Inflammatory macrophage (primary cell): ENCODE measurements at regions not wholly inside any gene's neighbourhood (a gene's known extent, or its start where the extent isn't known, plus 50 kb on each side); places are given as distances from the start of the nearest gene placed in this dataset.
"Not testable (repeated sequence)": the region's sequence is repeated elsewhere in the genome, so short reads cannot be mapped to it uniquely, and the experiment has no call there.

Experiments used
- DNase-seq, 2 donors: peaks; one replicate each; pipeline ENCODE4 v3.0.0-alpha.2; 2020 to 2022

GRCh38 chr9:96062031-96062430 is 186.5 kb downstream of the ERCC6L2 start:
- DNase-seq, result peak; percentile 78 to 91

- DNase-seq, result peak; percentile 82 to 90
These were observed 185.9 kb downstream of the ERCC6L2 start for GRCh38 chr9:96061293-96061987.

GRCh38 chr9:96058218-96058617 is 182.7 kb downstream of the ERCC6L2 start:
- no peak for DNase-seq

- DNase-seq, result no peak
These were observed 181.7 kb downstream of the ERCC6L2 start for GRCh38 chr9:96057155-96057554.

- DNase-seq, result no peak
These were observed 180.7 kb downstream of the ERCC6L2 start for GRCh38 chr9:96056226-96056625.

GRCh38 chr9:96054248-96054647 is 178.8 kb downstream of the ERCC6L2 start:
- not testable (repeated sequence) for DNase-seq

GRCh38 chr9:96052686-96053085 is 177.2 kb downstream of the ERCC6L2 start:
- DNase-seq, result no peak

GRCh38 chr9:96051423-96051822 is 175.9 kb downstream of the ERCC6L2 start:
- DNase-seq, result peak; percentile 14 to 33

- no peak for DNase-seq
These were observed 175.3 kb downstream of the ERCC6L2 start for GRCh38 chr9:96050861-96051155.

GRCh38 chr9:96050048-96050860 is 174.8 kb downstream of the ERCC6L2 start:
- DNase-seq, result no peak

- no peak for DNase-seq
These were observed 173.7 kb downstream of the ERCC6L2 start for GRCh38 chr9:96048956-96049831.

GRCh38 chr9:96048104-96048955 is 172.8 kb downstream of the ERCC6L2 start:
- no peak for DNase-seq

GRCh38 chr9:96047741-96048103 is 172.2 kb downstream of the ERCC6L2 start:
- DNase-seq, result no peak

- DNase-seq, result no peak
These were observed 171.7 kb downstream of the ERCC6L2 start for GRCh38 chr9:96047116-96047639.

- DNase-seq, result no peak
These were observed 170.3 kb downstream of the ERCC6L2 start for GRCh38 chr9:96045811-96046210.

- no peak for DNase-seq
These were observed 168.9 kb downstream of the ERCC6L2 start for GRCh38 chr9:96044401-96044800.

- DNase-seq, result no peak
These were observed 165.3 kb downstream of the ERCC6L2 start for GRCh38 chr9:96040591-96041461.

- DNase-seq, result no peak
These were observed 163.4 kb downstream of the ERCC6L2 start for GRCh38 chr9:96038914-96039313.

GRCh38 chr9:96038271-96038670 is 162.8 kb downstream of the ERCC6L2 start:
- no peak for DNase-seq

GRCh38 chr9:96034553-96035122 is 159.1 kb downstream of the ERCC6L2 start:
- no peak for DNase-seq

GRCh38 chr9:96033896-96034295 is 158.4 kb downstream of the ERCC6L2 start:
- DNase-seq, result no peak
